Stomach (tissue), 4 donors: ENCODE measurements at regions not wholly inside any gene's neighbourhood (a gene's known extent, or its start where the extent isn't known, plus 50 kb on each side); places are given as distances from the start of the nearest gene placed in this dataset.

Experiments
- EP300 ChIP-seq: sonication (generic); formaldehyde crosslinking; IDR thresholded peaks from one replicate; pipeline ENCODE4 v1.6.1; 2017; ENCODE audit warnings: antibody characterized with exemption
- POLR2A ChIP-seq, 4 donors: fragments of 450-650 bp; IDR thresholded peaks; one replicate each; pipeline ENCODE4 v1.6.1; 2016; ENCODE audit warnings: antibody characterized with exemption in 4 of 4, control low read depth in 2 of 4, mild to moderate bottlenecking in 1 of 4, moderate library complexity in 1 of 4
- POLR2AphosphoS5 ChIP-seq, 3 donors: sonication (generic); formaldehyde crosslinking; IDR thresholded peaks; one replicate each; pipeline ENCODE4 v1.6.1; 2016; ENCODE audit warnings: antibody characterized with exemption in 3 of 3
- TF ChIP-seq, protein P1 (sequence below), 7 experiments: fragments of 450-650 bp in 4 of 7; fragments of 200-600 bp in 3 of 7; sonication (generic) in 3 of 7; IDR thresholded peaks; one replicate each; pipeline ENCODE4 v1.5.1; 2016 to 2019; ENCODE audit warnings: antibody characterized with exemption in 7 of 7, control low read depth in 2 of 7, mild to moderate bottlenecking in 1 of 7

DNA sequence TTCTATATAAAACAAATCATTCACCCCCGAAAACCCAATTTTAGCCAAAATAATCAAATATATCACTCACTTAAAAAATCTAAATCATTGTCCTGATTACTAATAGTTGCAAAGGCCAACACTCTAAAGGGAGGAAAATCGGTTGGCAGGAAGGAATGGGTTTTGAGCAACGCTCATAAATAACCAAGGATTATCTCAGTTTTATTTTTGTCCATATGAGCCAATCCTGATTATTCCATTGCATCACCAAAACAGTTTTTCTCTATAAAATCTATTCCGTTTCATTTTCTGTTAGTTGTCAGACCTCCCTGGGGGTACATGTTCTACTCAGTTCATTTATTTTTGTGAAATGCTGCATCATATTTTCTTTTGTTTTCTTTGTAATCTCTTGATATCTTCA, 174.1 kb downstream of the LRATD1 start:
- TF ChIP-seq, protein P1, sequence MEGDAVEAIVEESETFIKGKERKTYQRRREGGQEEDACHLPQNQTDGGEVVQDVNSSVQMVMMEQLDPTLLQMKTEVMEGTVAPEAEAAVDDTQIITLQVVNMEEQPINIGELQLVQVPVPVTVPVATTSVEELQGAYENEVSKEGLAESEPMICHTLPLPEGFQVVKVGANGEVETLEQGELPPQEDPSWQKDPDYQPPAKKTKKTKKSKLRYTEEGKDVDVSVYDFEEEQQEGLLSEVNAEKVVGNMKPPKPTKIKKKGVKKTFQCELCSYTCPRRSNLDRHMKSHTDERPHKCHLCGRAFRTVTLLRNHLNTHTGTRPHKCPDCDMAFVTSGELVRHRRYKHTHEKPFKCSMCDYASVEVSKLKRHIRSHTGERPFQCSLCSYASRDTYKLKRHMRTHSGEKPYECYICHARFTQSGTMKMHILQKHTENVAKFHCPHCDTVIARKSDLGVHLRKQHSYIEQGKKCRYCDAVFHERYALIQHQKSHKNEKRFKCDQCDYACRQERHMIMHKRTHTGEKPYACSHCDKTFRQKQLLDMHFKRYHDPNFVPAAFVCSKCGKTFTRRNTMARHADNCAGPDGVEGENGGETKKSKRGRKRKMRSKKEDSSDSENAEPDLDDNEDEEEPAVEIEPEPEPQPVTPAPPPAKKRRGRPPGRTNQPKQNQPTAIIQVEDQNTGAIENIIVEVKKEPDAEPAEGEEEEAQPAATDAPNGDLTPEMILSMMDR (IDR thresholded peaks at IDR 0.05) = no peak
- TF ChIP-seq POLR2AphosphoS5 (IDR thresholded peaks at IDR 0.05) (no peak), EP300 (no peak), POLR2A (IDR thresholded peaks at IDR 0.05) (no peak)
